ENCODE measurements at regions not wholly inside any gene's neighbourhood (a gene's known extent, or its start where the extent isn't known, plus 50 kb on each side); places are given as distances from the start of the nearest gene placed in this dataset.
A peak's percentile ranks its signal among the peaks of the same experiment; 100 is the strongest.

DNA sequence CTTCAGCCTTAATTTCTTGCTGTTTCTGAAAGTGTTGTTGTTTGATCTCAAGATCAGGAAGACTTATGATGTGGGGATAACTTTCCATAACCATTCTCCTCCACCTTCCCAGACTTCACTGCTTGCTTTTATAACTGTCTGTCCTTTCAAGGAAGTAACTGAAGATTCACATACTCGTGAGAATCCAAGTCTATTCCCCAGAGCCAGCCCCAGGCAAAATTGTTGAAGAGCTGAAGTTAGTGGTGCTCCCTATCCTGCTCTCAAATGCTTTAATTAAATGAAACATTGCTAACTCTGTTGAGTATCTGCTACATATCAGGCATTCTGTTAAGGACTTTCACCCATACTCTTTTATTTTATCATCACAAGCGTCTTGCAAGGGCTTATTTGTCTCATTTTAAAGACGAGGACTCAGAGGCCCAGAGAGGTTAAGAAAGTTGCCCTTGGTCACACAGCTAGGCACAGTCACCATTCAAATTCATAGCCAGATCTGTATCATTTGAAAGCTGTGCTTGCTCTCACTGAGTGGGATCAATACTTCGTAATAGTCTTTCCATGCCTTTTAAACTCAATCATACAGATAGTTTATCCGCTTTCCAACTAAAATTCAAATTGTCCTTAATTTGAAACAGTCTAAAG, 189.8 kb upstream of the TCF4 start:
- no peak for TF ChIP-seq CTCF (IDR thresholded peaks at IDR 0.05; ENCODE audit: unreplicated experiment)
- Mint-ChIP-seq H3K4me3 (no peak overlapping the region), H3K27me3 (ENCODE audit: low read depth) (no peaks in the 10 kb centered on the region), H3K4me1 (peaks cover 45% of the 10 kb centered on the region), H3K27ac (peak overlapping the region; percentile 40), H3K36me3 (no peaks in the 10 kb centered on the region), H3K9me3 (no peaks in the 10 kb centered on the region)
- no peak for DNase-seq (ENCODE audit: low spot score in 2 of 2, unreplicated experiment in 2 of 2)

- Mint-ChIP-seq H3K27ac (no peak overlapping the region), H3K27me3 (ENCODE audit: low read depth) (no peaks in the 10 kb centered on the region), H3K4me1 (peaks cover 36% of the 10 kb centered on the region), H3K9me3 (no peaks in the 10 kb centered on the region), H3K4me3 (no peak overlapping the region), H3K36me3 (no peaks in the 10 kb centered on the region)
- no peak for DNase-seq (ENCODE audit: low spot score in 2 of 2, unreplicated experiment in 2 of 2)
- no peak for TF ChIP-seq CTCF (IDR thresholded peaks at IDR 0.05; ENCODE audit: unreplicated experiment)
Observed at GRCh38 chr18:55775972-55776371, 188.0 kb upstream of the TCF4 start.

DNA sequence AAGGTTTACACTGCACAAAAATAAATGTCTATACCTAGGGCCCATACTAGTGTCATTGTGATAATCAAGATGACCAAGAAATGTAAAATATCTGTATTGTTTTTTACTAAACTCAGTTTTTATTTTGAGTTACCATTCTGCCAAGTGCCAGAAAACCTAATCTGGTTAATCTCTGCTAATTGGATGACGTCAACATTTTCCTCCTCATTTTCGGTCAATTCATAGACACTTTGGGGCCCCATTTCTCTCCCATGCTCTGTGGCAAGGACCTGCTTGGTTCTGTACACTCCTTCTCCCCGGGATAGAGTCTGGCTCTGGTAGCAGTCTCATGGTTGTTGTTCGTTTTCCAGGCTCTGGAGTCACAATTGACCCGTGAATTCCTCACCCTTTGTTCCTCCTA, 186.5 kb upstream of the TCF4 start:
- H3K27me3 Mint-ChIP-seq (ENCODE audit: low read depth), result no peaks in the 10 kb centered on the region
- peaks cover 26% of the 10 kb centered on the region for H3K4me1 Mint-ChIP-seq
- no peaks in the 10 kb centered on the region for H3K9me3 Mint-ChIP-seq
- TF ChIP-seq CTCF (IDR thresholded peaks at IDR 0.05; ENCODE audit: unreplicated experiment), result no peak
- H3K4me3 Mint-ChIP-seq, result no peak overlapping the region
- DNase-seq (ENCODE audit: low spot score in 2 of 2, unreplicated experiment in 2 of 2), result no peak
- no peak overlapping the region for H3K27ac Mint-ChIP-seq
- H3K36me3 Mint-ChIP-seq, result no peaks in the 10 kb centered on the region

GRCh38 chr18:55768255-55768654, 180.3 kb upstream of the TCF4 start:
- Mint-ChIP-seq H3K4me3 (no peak overlapping the region), H3K9me3 (peaks cover 3% of the 10 kb centered on the region), H3K27ac (no peak overlapping the region), H3K36me3 (no peaks in the 10 kb centered on the region), H3K4me1 (peaks cover 33% of the 10 kb centered on the region), H3K27me3 (ENCODE audit: low read depth) (no peaks in the 10 kb centered on the region)
- TF ChIP-seq CTCF (IDR thresholded peaks at IDR 0.05; ENCODE audit: unreplicated experiment), result no peak
- DNase-seq (ENCODE audit: low spot score in 2 of 2, unreplicated experiment in 2 of 2), result no peak

GRCh38 chr18:55764386-55764785, 176.4 kb upstream of the TCF4 start:
- no peak overlapping the region for H3K4me3 Mint-ChIP-seq
- peak overlapping the region; percentile 66 for H3K27ac Mint-ChIP-seq
- H3K36me3 Mint-ChIP-seq, result no peaks in the 10 kb centered on the region
- H3K27me3 Mint-ChIP-seq (ENCODE audit: low read depth), result no peaks in the 10 kb centered on the region
- peaks cover 3% of the 10 kb centered on the region for H3K9me3 Mint-ChIP-seq
- TF ChIP-seq CTCF (IDR thresholded peaks at IDR 0.05; ENCODE audit: unreplicated experiment), result no peak
- no peak for DNase-seq (ENCODE audit: low spot score in 2 of 2, unreplicated experiment in 2 of 2)
- peaks cover 59% of the 10 kb centered on the region for H3K4me1 Mint-ChIP-seq

DNA sequence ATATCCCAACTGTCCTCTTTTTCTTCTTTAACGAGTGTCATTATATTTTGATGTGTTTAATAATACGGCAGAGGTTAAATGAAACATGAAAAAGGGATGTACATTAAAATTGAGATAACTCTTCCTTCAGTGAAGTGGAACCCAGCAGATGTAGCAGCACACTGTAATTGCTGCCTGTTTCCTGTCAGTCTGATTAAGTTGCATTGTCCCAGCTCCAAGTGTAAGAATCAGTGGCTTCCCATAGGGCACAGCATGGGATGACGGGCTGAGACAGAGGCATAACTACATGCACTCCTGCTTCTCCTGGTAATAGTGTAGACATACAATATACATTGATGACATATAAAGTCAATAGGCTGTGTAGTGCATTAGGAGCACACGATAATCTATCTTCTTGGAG, 175.8 kb upstream of the TCF4 start:
- no peak for TF ChIP-seq CTCF (IDR thresholded peaks at IDR 0.05; ENCODE audit: unreplicated experiment)
- no peak for DNase-seq (ENCODE audit: low spot score in 2 of 2, unreplicated experiment in 2 of 2)
- H3K4me1 Mint-ChIP-seq, result peaks cover 60% of the 10 kb centered on the region
- peak overlapping the region; percentile 75 for H3K27ac Mint-ChIP-seq
- H3K9me3 Mint-ChIP-seq, result peaks cover 3% of the 10 kb centered on the region
- H3K27me3 Mint-ChIP-seq (ENCODE audit: low read depth), result no peaks in the 10 kb centered on the region
- H3K4me3 Mint-ChIP-seq, result no peak overlapping the region
- H3K36me3 Mint-ChIP-seq, result no peaks in the 10 kb centered on the region
